ENCODE measurements at regions not wholly inside any gene's neighbourhood (a gene's known extent, or its start where the extent isn't known, plus 50 kb on each side); places are given as distances from the start of the nearest gene placed in this dataset.

DNA sequence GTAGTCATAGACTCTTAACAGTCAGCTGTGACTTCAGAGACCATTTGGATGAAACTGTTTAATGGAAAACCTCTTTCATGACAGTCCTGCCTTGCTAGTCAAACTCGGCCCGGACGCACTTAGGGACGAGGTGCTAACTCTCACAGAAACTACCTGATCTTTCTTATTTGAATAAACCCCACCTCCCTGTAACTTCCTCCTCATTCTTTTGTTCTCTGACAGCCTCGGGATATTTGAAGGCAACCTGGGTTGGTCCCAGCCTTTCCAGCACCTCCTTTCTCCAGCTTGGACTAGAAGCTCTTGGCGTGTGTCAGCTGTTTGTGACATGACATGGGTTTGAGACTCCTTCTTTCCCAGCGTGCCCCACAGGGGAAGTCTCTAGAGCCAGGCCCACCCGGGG, 175.3 kb upstream of the EXOC2 start:
- DNase-seq (ENCODE audit: low spot score) = no peak
- Histone ChIP-seq H3K27ac (no peak overlapping the region), H3K36me3 (replicated peaks; ENCODE audit: insufficient read depth, low read depth) (no peaks in the 10 kb centered on the region), H3K4me1 (ENCODE audit: insufficient read depth) (no peaks in the 10 kb centered on the region), H3K27me3 (no peaks in the 10 kb centered on the region), H3K4me2 (no peak overlapping the region), H3K9me3 (ENCODE audit: low read depth) (no peaks in the 10 kb centered on the region), H3K4me3 (no peak overlapping the region), H3K79me2 (no peaks in the 10 kb centered on the region), H4K20me1 (ENCODE audit: insufficient read depth, poor library complexity, severe bottlenecking) (no peaks in the 10 kb centered on the region), H2AFZ (no peak overlapping the region), H3K9me2 (replicated peaks; ENCODE audit: insufficient read depth) (no peaks in the 10 kb centered on the region)
- 90% methylated on average over 8 of the region's 8 CpGs for WGBS (ENCODE audit: low lambda C conversion rate, missing lambda C conversion rate)
- TF ChIP-seq EZH2phosphoT487 (IDR thresholded peaks at IDR 0.05; ENCODE audit: low read depth, severe bottlenecking, unreplicated experiment) (no peak), EZH2 (IDR thresholded peaks at IDR 0.05; ENCODE audit: borderline replicate concordance) (no peak)
- TF ChIP-seq, protein P1, sequence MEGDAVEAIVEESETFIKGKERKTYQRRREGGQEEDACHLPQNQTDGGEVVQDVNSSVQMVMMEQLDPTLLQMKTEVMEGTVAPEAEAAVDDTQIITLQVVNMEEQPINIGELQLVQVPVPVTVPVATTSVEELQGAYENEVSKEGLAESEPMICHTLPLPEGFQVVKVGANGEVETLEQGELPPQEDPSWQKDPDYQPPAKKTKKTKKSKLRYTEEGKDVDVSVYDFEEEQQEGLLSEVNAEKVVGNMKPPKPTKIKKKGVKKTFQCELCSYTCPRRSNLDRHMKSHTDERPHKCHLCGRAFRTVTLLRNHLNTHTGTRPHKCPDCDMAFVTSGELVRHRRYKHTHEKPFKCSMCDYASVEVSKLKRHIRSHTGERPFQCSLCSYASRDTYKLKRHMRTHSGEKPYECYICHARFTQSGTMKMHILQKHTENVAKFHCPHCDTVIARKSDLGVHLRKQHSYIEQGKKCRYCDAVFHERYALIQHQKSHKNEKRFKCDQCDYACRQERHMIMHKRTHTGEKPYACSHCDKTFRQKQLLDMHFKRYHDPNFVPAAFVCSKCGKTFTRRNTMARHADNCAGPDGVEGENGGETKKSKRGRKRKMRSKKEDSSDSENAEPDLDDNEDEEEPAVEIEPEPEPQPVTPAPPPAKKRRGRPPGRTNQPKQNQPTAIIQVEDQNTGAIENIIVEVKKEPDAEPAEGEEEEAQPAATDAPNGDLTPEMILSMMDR (IDR thresholded peaks at IDR 0.05; ENCODE audit: poor library complexity) = no peak

DNA sequence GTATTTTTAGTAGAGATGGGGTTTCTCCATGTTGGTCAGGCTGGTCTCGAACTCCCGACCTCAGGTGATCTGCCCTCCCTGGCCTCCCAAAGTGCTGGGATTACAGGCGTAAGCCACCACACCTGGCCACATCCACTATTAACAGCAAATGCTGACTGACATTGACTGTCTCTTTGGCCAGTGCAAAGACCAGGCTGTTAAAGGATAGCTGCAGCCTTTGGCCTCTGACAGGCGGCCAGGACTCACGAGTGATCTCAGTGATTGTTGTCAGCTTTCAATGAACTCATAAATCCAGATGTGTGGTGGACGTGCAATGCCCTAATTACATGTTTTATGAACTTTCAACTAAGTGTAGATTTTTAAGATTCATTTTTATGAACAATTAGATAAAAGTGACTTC, 174.4 kb upstream of the EXOC2 start:
- no peaks in the 10 kb centered on the region for H4K20me1 ChIP-seq (ENCODE audit: insufficient read depth, poor library complexity, severe bottlenecking)
- H3K27ac ChIP-seq = no peak overlapping the region
- H3K9me3 ChIP-seq (ENCODE audit: low read depth) = no peaks in the 10 kb centered on the region
- no peak overlapping the region for H3K4me2 ChIP-seq
- no peak for DNase-seq (ENCODE audit: low spot score)
- no peak overlapping the region for H3K4me3 ChIP-seq
- 81% methylated on average over 6 of the region's 6 CpGs for WGBS (ENCODE audit: low lambda C conversion rate, missing lambda C conversion rate)
- no peaks in the 10 kb centered on the region for H3K9me2 ChIP-seq (replicated peaks; ENCODE audit: insufficient read depth)
- H3K27me3 ChIP-seq = no peaks in the 10 kb centered on the region
- no peak overlapping the region for H2AFZ ChIP-seq
- no peaks in the 10 kb centered on the region for H3K4me1 ChIP-seq (ENCODE audit: insufficient read depth)
- TF ChIP-seq, protein P1 (IDR thresholded peaks at IDR 0.05; ENCODE audit: poor library complexity) = no peak
- TF ChIP-seq EZH2phosphoT487 (IDR thresholded peaks at IDR 0.05; ENCODE audit: low read depth, severe bottlenecking, unreplicated experiment) = no peak
- TF ChIP-seq EZH2 (IDR thresholded peaks at IDR 0.05; ENCODE audit: borderline replicate concordance) = no peak
- no peaks in the 10 kb centered on the region for H3K36me3 ChIP-seq (replicated peaks; ENCODE audit: insufficient read depth, low read depth)
- no peaks in the 10 kb centered on the region for H3K79me2 ChIP-seq

DNA sequence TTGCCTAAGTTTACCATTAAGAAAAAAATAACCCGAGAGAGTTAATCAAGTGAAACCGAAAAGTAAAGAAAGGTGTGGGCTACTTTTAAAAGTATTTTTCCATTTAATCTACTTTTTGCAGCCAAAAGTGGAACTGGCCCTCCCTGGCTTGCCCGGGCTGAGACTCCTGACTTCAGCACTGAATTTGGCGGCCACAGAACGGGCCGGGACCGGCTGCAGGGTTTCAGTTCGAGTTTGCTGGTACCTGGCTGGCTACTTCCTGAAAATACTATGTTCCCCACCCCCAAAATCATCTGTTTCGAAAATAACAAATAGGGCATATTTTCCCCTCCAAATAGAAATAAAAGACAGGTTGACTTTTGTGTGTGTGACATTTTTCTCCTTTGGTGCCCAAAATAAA, 173.4 kb upstream of the EXOC2 start:
- H3K27ac ChIP-seq = no peak overlapping the region
- 79% methylated on average over 9 of the region's 9 CpGs for WGBS (ENCODE audit: low lambda C conversion rate, missing lambda C conversion rate)
- H3K79me2 ChIP-seq = no peaks in the 10 kb centered on the region
- no peaks in the 10 kb centered on the region for H3K4me1 ChIP-seq (ENCODE audit: insufficient read depth)
- H3K4me2 ChIP-seq = no peak overlapping the region
- no peaks in the 10 kb centered on the region for H3K9me3 ChIP-seq (ENCODE audit: low read depth)
- H3K9me2 ChIP-seq (replicated peaks; ENCODE audit: insufficient read depth) = no peaks in the 10 kb centered on the region
- TF ChIP-seq EZH2phosphoT487 (IDR thresholded peaks at IDR 0.05; ENCODE audit: low read depth, severe bottlenecking, unreplicated experiment) = no peak
- TF ChIP-seq EZH2 (IDR thresholded peaks at IDR 0.05; ENCODE audit: borderline replicate concordance) = no peak
- TF ChIP-seq, protein P1 (IDR thresholded peaks at IDR 0.05; ENCODE audit: poor library complexity) = no peak
- H3K27me3 ChIP-seq = no peaks in the 10 kb centered on the region
- H2AFZ ChIP-seq = no peak overlapping the region
- DNase-seq (ENCODE audit: low spot score) = no peak
- H4K20me1 ChIP-seq (ENCODE audit: insufficient read depth, poor library complexity, severe bottlenecking) = no peaks in the 10 kb centered on the region
- H3K4me3 ChIP-seq = no peak overlapping the region
- H3K36me3 ChIP-seq (replicated peaks; ENCODE audit: insufficient read depth, low read depth) = no peaks in the 10 kb centered on the region

DNA sequence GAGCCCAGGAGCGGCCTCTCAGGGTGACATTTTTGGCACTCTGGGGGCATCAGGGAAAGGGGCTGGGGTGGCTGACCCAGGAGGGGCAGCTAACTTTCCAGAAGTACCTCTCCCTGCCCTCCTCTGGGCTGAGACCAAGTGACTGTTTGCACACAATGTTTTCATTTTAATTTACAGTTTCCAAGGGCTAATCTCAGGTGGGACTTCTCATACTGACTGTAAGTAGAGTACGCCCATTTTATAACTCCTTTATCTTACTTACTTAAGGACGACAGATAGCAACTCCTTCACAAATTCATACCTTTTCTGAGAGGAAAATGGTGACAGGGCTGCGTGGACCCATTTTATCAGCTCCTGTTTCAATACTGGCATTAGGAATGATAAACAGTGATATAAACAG, 172.9 kb upstream of the EXOC2 start:
- Histone ChIP-seq H3K4me1 (ENCODE audit: insufficient read depth) (no peaks in the 10 kb centered on the region), H3K27ac (no peak overlapping the region), H2AFZ (no peak overlapping the region), H3K4me2 (no peak overlapping the region), H3K9me3 (ENCODE audit: low read depth) (no peaks in the 10 kb centered on the region), H3K36me3 (replicated peaks; ENCODE audit: insufficient read depth, low read depth) (no peaks in the 10 kb centered on the region), H3K4me3 (no peak overlapping the region), H4K20me1 (ENCODE audit: insufficient read depth, poor library complexity, severe bottlenecking) (no peaks in the 10 kb centered on the region), H3K9me2 (replicated peaks; ENCODE audit: insufficient read depth) (no peaks in the 10 kb centered on the region), H3K79me2 (no peaks in the 10 kb centered on the region), H3K27me3 (no peaks in the 10 kb centered on the region)
- 83% methylated on average over 4 of the region's 4 CpGs for whole genome bisulfite sequencing (ENCODE audit: low lambda C conversion rate, missing lambda C conversion rate)
- DNase-seq (ENCODE audit: low spot score) = no peak
- TF ChIP-seq, protein P1 (IDR thresholded peaks at IDR 0.05; ENCODE audit: poor library complexity) = no peak
- TF ChIP-seq EZH2 (IDR thresholded peaks at IDR 0.05; ENCODE audit: borderline replicate concordance) (no peak), EZH2phosphoT487 (IDR thresholded peaks at IDR 0.05; ENCODE audit: low read depth, severe bottlenecking, unreplicated experiment) (no peak)

Data from hepatocyte (in vitro differentiated cells).